Endothelial cell of umbilical vein (primary cell): ENCODE measurements at regions not wholly inside any gene's neighbourhood (a gene's known extent, or its start where the extent isn't known, plus 50 kb on each side); places are given as distances from the start of the nearest gene placed in this dataset.

Source experiments
- BruUV-seq: library from RNA; stranded (reverse); fragments of 400-500 nt; replicated peaks from 2 replicates; lab custom pipeline; 2021; lab: Mats Ljungman, UMichigan
- CTCF ChIA-PET: fragments of 300-600, 350-600 bp; sonication (Branson Sonifier 250); formaldehyde crosslinking; loops from one replicate; lab custom pipeline; 2021; ENCODE audit warnings: antibody characterized with exemption, inconsistent platforms; lab: Charles Lee
- POLR2A ChIA-PET: fragments of 300-600, 350-600 bp; sonication (Branson Sonifier 250); formaldehyde crosslinking; loops from one replicate; lab custom pipeline; 2021; ENCODE audit warnings: antibody characterized with exemption, inconsistent platforms; lab: Charles Lee
- DNase-seq: peaks from one replicate; pipeline ENCODE4 v3.0.0-alpha.2; 2011; ENCODE audit warnings: low read depth, low spot score
- FAIRE-seq: peaks from 2 replicates; lab custom pipeline; 2011; peaks lifted over from hg19 to GRCh38; lab: Jason Lieb, UNC
- H2AFZ ChIP-seq: 2 replicates; pipeline ENCODE4 v1.6.0; 2012; ENCODE audit warnings: low read depth, low read length, control low read depth, inconsistent platforms
- H3K27ac ChIP-seq: 2 replicates; pipeline ENCODE4 v1.5.1; 2011; ENCODE audit warnings: low read depth, mild to moderate bottlenecking, control low read depth, low read length, moderate library complexity; ENCODE audit not compliant: insufficient read depth
- H3K27me3 ChIP-seq, 2 experiments: 2 replicates each; pipeline versions ENCODE4 v1.6.0 to v1.6.1; 2011; ENCODE audit warnings: low read length in 2 of 2, mixed read lengths in 1 of 2; ENCODE audit not compliant: control insufficient read depth in 2 of 2, insufficient read depth in 2 of 2
- H3K36me3 ChIP-seq, 2 experiments: 2 replicates in 1 of 2; 3 replicates in 1 of 2; pipeline ENCODE4 v1.5.1; 2011; ENCODE audit warnings: low read length in 2 of 2, mild to moderate bottlenecking in 1 of 2, moderate library complexity in 1 of 2; ENCODE audit not compliant: control insufficient read depth in 2 of 2, insufficient read depth in 2 of 2; ENCODE audit errors: extremely low read depth in 1 of 2
- H3K4me1 ChIP-seq: 3 replicates; pipeline ENCODE4 v1.5.1; 2011; ENCODE audit warnings: mild to moderate bottlenecking, low read length; ENCODE audit not compliant: control insufficient read depth, insufficient read depth; ENCODE audit errors: extremely low read depth
- H3K4me2 ChIP-seq: 2 replicates; pipeline ENCODE4 v1.6.1; 2011; ENCODE audit warnings: low read length, control low read depth, mixed read lengths; ENCODE audit not compliant: insufficient read depth
- H3K4me3 ChIP-seq, 3 experiments: fragments of 200-600 bp in 1 of 3; sonication (generic), shearing (Covaris generic) in 1 of 3; replicated peaks in 1 of 3; 2 replicates each; pipeline ENCODE4 v1.5.1; 2011 to 2016; ENCODE audit warnings: control low read depth in 3 of 3, low read length in 3 of 3, mild to moderate bottlenecking in 2 of 3, inconsistent platforms in 1 of 3, low read depth in 1 of 3, moderate library complexity in 1 of 3; ENCODE audit not compliant: insufficient read depth in 1 of 3
- H3K79me2 ChIP-seq: 2 replicates; pipeline ENCODE4 v1.6.0; 2012; ENCODE audit warnings: low read length, inconsistent platforms; ENCODE audit not compliant: control insufficient read depth, insufficient read depth
- H3K9ac ChIP-seq: replicated peaks from 2 replicates; pipeline ENCODE3; 2011; ENCODE audit warnings: low read length, control low read depth; ENCODE audit not compliant: insufficient read depth; ENCODE audit errors: extremely low read depth
- H3K9me1 ChIP-seq: replicated peaks from 3 replicates; pipeline ENCODE4 v1.6.0; 2011; ENCODE audit warnings: mild to moderate bottlenecking, low read length; ENCODE audit not compliant: control insufficient read depth, insufficient read depth; ENCODE audit errors: extremely low read depth
- H3K9me3 ChIP-seq: replicated peaks from 2 replicates; pipeline ENCODE4 v1.5.1; 2012; ENCODE audit warnings: low read length, inconsistent platforms; ENCODE audit not compliant: control insufficient read depth, insufficient read depth
- H4K20me1 ChIP-seq: replicated peaks from 2 replicates; pipeline ENCODE3; 2011; ENCODE audit warnings: mild to moderate bottlenecking, low read length; ENCODE audit not compliant: control insufficient read depth, insufficient read depth; ENCODE audit errors: extremely low read depth
- CTCF ChIP-seq, 2 donors: IDR thresholded peaks; 1 replicate in 1 of 2; 2 replicates in 1 of 2; pipeline ENCODE4 v1.5.1; 2011; ENCODE audit warnings: low read length in 2 of 2, mild to moderate bottlenecking in 2 of 2, moderate library complexity in 2 of 2, control low read depth in 1 of 2, inconsistent platforms in 1 of 2, low read depth in 1 of 2; ENCODE audit not compliant: insufficient read depth in 1 of 2; ENCODE audit errors: extremely low read depth in 1 of 2
- EZH2 ChIP-seq: IDR thresholded peaks from 2 replicates; pipeline ENCODE4 v1.6.1; 2012; ENCODE audit warnings: borderline replicate concordance, low read depth, mild to moderate bottlenecking, moderate library complexity, low read length, inconsistent platforms; ENCODE audit not compliant: severe bottlenecking
- FOS ChIP-seq: IDR thresholded peaks from 2 replicates; pipeline ENCODE4 v1.6.1; 2011; ENCODE audit warnings: mild to moderate bottlenecking, low read length, moderate library complexity, borderline replicate concordance; ENCODE audit not compliant: insufficient read depth
- GATA2 ChIP-seq: IDR thresholded peaks from 2 replicates; pipeline ENCODE4 v1.7.0; 2011; ENCODE audit warnings: low read depth, mild to moderate bottlenecking, moderate library complexity, mixed read lengths, low read length; ENCODE audit not compliant: insufficient read length, insufficient read depth
- JUN ChIP-seq: IDR thresholded peaks from 2 replicates; pipeline ENCODE4 v1.6.1; 2011; ENCODE audit warnings: borderline replicate concordance, low read depth; ENCODE audit not compliant: insufficient read length, insufficient read depth
- MAX ChIP-seq: IDR thresholded peaks from 2 replicates; pipeline ENCODE4 v1.6.1; 2011; ENCODE audit not compliant: insufficient read depth, insufficient read length
- MYC ChIP-seq: IDR thresholded peaks from one replicate; pipeline ENCODE4 v1.6.1; 2011; ENCODE audit warnings: mild to moderate bottlenecking, low read depth, low read length
- POLR2A ChIP-seq: IDR thresholded peaks from 2 replicates; pipeline ENCODE4 v1.6.1; 2012; ENCODE audit warnings: low read depth, mild to moderate bottlenecking, control low read depth, low read length
- POLR2AphosphoS5 ChIP-seq: IDR thresholded peaks from 2 replicates; pipeline ENCODE4 v1.6.1; 2012; ENCODE audit warnings: low read depth, mild to moderate bottlenecking, control low read depth, low read length, moderate library complexity; ENCODE audit not compliant: insufficient read depth
- dilution Hi-C: fragments of 300-500 bp; cut with MboI; formaldehyde crosslinking; loops from one replicate; pipeline ENCODE4 v1.15.0; 2019; ENCODE audit warnings: low sequenced_read_pairs; ENCODE audit not compliant: extremely low pct_ligation_motif_present
- intact Hi-C: fragments of 100-400 bp; cut with micrococcal nuclease; formaldehyde crosslinking; loops from one replicate; pipeline ENCODE4 v1.10.0; 2022

GRCh38 chr9:135221951-135222631 lies 134.6 kb downstream of the OLFM1 start:
- no peak for TF ChIP-seq POLR2A
- TF ChIP-seq GATA2 = no peak
- no peak for TF ChIP-seq CTCF (IDR thresholded peaks at IDR 0.05; ENCODE audit: extremely low read depth in 1 of 2, insufficient read depth in 1 of 2, low read depth in 1 of 2, low read length in 2 of 2)
- no peaks in the 10 kb centered on the region for H3K4me1 ChIP-seq
- intact Hi-C loops = no loop called here
- H3K4me3 ChIP-seq = no peak overlapping the region
- dilution Hi-C loops = no loop called here
- H3K27ac ChIP-seq = no peak overlapping the region
- no peak overlapping the region for H2AFZ ChIP-seq
- no peak overlapping the region for H3K4me2 ChIP-seq
- no peak for FAIRE-seq
- no TSS peak for BruUV-seq
- peaks cover 5% of the 10 kb centered on the region for H3K9me3 ChIP-seq
- POLR2A ChIA-PET = no interaction called here
- no peaks in the 10 kb centered on the region for H3K79me2 ChIP-seq
- no peaks in the 10 kb centered on the region for H3K27me3 ChIP-seq
- H3K36me3 ChIP-seq = no peaks in the 10 kb centered on the region
- DNase-seq = no peak
- H3K9ac ChIP-seq = no peak overlapping the region
- CTCF ChIA-PET = no interaction called here
- no peaks in the 10 kb centered on the region for H4K20me1 ChIP-seq
- H3K9me1 ChIP-seq = no peaks in the 10 kb centered on the region

- Histone ChIP-seq H2AFZ (no peak overlapping the region), H3K9ac (no peak overlapping the region), H3K9me1 (no peaks in the 10 kb centered on the region), H3K9me3 (peaks cover 5% of the 10 kb centered on the region), H3K4me3 (no peak overlapping the region), H3K27ac (no peak overlapping the region), H3K4me1 (no peaks in the 10 kb centered on the region), H3K4me2 (no peak overlapping the region), H3K79me2 (no peaks in the 10 kb centered on the region), H3K27me3 (no peaks in the 10 kb centered on the region), H4K20me1 (no peaks in the 10 kb centered on the region), H3K36me3 (no peaks in the 10 kb centered on the region)
- no peak for FAIRE-seq
- CTCF ChIA-PET = no interaction called here
- POLR2A ChIA-PET = no interaction called here
- DNase-seq = no peak
- TF ChIP-seq CTCF (IDR thresholded peaks at IDR 0.05; ENCODE audit: extremely low read depth in 1 of 2, insufficient read depth in 1 of 2, low read depth in 1 of 2, low read length in 2 of 2) (no peak), MAX (no peak), FOS (no peak), POLR2AphosphoS5 (no peak), MYC (no peak), JUN (no peak), GATA2 (no peak), EZH2 (no peak), POLR2A (no peak)
- dilution Hi-C loops (no loop called here), intact Hi-C loops (no loop called here)
- no TSS peak for BruUV-seq
Measured at GRCh38 chr9:135222881-135223760, 135.7 kb downstream of the OLFM1 start.
